Body of pancreas (tissue), 4 donors: ENCODE measurements at regions not wholly inside any gene's neighbourhood (a gene's known extent, or its start where the extent isn't known, plus 50 kb on each side); places are given as distances from the start of the nearest gene placed in this dataset.

Experiments
- ATAC-seq: fragments of 150-250 bp; one replicate; pipeline ENCODE4 v1.9.1; 2016
- DNase-seq, 4 donors: peaks; one replicate each; pipeline ENCODE4 v3.0.0-alpha.2; 2019
- H3K27ac ChIP-seq, 4 donors: fragments of 200-600 bp; sonication (generic); 1 replicate in 3 of 4; 2 replicates in 1 of 4; pipeline versions ENCODE4 v1.5.1 to v1.6.1; 2016 to 2019; ENCODE audit warnings: mild to moderate bottlenecking in 1 of 4, mixed read lengths in 1 of 4, moderate library complexity in 1 of 4
- H3K27me3 ChIP-seq, 2 donors: fragments of 200-600 bp; sonication (generic); one replicate each; pipeline ENCODE4 v1.6.0; 2016; ENCODE audit warnings: mild to moderate bottlenecking in 1 of 2
- H3K36me3 ChIP-seq, 2 donors: fragments of 200-600 bp; sonication (generic); replicated peaks in 1 of 2; 2 replicates each; pipeline ENCODE4 v1.5.1; 2016; ENCODE audit warnings: low read depth in 2 of 2; ENCODE audit not compliant: insufficient read depth in 1 of 2
- H3K4me1 ChIP-seq: fragments of 200-600 bp; sonication (generic); one replicate; pipeline ENCODE4 v1.6.0; 2016
- H3K4me3 ChIP-seq, 2 donors: fragments of 200-600 bp; sonication (generic); 1 replicate in 1 of 2; 2 replicates in 1 of 2; pipeline ENCODE4 v1.5.1; 2016 to 2019
- H3K9me3 ChIP-seq, 3 donors: fragments of 200-600 bp; sonication (generic); 1 replicate in 2 of 3; 2 replicates in 1 of 3; pipeline ENCODE4 v1.5.1; 2016
- POLR2A ChIP-seq, 3 donors: fragments of 450-650 bp; IDR thresholded peaks; one replicate each; pipeline ENCODE4 v1.6.1; 2016; ENCODE audit warnings: antibody characterized with exemption in 3 of 3, mild to moderate bottlenecking in 2 of 3
- WGBS, 2 donors: methylation state at CpG; one replicate each; pipeline ENCODE4 v1.1.5; 2017; 5-methylcytosine and 5-hydroxymethylcytosine counted together
- intact Hi-C: fragments of 100-400 bp; cut with DNase I; formaldehyde crosslinking; loops from one replicate; pipeline ENCODE4 v1.15.1; 2023
- TF ChIP-seq, protein P1 (sequence below), 7 experiments: fragments of 450-650 bp in 4 of 7; fragments of 200-600 bp in 3 of 7; sonication (generic) in 3 of 7; IDR thresholded peaks; one replicate each; pipeline ENCODE4 v1.5.1; 2016 to 2019; ENCODE audit warnings: antibody characterized with exemption in 7 of 7

DNA sequence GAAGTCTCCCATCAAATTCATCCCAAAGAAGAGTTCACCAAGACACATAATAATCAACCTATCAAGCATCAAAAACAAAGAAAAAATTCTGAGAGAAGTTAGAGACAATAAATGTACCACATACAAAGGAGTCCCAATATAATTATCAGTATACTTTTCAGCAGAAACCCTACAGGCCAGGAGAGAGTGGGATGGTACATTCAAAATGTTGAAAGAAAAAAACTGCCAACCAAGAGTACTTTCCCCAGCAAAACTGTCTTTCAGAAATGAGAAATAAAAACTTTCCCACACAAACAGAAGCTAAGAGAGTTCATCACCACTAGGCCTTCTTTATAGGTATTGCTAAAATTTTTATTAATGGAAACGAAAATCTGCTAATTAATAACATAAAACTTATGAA lies 164.4 kb upstream of the LNX1 start:
- Histone ChIP-seq H3K27ac (no peak overlapping the region), H3K36me3 (no peaks in the 10 kb centered on the region), H3K4me1 (no peaks in the 10 kb centered on the region), H3K27me3 (no peaks in the 10 kb centered on the region), H3K4me3 (no peak overlapping the region), H3K9me3 (peaks cover 0 to 4% (median 0%) of the 10 kb centered on the region in 3 donors)
- intact Hi-C loops = no loop called here
- 76 to 84% methylated on average over 1 of the region's 1 CpG for WGBS, 2 donors
- TF ChIP-seq POLR2A (IDR thresholded peaks at IDR 0.05) = no peak
- TF ChIP-seq, protein P1, sequence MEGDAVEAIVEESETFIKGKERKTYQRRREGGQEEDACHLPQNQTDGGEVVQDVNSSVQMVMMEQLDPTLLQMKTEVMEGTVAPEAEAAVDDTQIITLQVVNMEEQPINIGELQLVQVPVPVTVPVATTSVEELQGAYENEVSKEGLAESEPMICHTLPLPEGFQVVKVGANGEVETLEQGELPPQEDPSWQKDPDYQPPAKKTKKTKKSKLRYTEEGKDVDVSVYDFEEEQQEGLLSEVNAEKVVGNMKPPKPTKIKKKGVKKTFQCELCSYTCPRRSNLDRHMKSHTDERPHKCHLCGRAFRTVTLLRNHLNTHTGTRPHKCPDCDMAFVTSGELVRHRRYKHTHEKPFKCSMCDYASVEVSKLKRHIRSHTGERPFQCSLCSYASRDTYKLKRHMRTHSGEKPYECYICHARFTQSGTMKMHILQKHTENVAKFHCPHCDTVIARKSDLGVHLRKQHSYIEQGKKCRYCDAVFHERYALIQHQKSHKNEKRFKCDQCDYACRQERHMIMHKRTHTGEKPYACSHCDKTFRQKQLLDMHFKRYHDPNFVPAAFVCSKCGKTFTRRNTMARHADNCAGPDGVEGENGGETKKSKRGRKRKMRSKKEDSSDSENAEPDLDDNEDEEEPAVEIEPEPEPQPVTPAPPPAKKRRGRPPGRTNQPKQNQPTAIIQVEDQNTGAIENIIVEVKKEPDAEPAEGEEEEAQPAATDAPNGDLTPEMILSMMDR (IDR thresholded peaks at IDR 0.05) = no peak
- no peak for ATAC-seq
- no peak for DNase-seq

DNA sequence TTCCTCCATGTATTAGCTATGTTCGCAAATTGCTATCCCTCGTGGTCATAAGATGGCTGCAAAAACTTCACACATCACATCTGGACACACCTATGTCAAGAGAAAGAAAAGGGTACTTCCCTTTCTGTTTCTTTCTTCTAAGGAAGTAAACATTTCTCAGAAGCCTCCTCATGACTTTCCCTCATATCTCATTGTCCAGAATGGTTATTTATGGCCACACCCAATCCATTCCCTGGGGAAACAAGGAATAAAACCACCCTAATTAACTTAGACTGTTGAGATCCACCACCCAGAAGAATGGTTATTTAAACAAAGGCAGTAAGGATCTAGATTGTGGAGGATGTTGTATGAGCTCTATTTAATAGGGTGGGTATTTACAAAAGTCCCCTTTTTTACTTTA lies 160.8 kb upstream of the LNX1 start:
- no peaks in the 10 kb centered on the region for H3K27me3 ChIP-seq
- no peak for TF ChIP-seq POLR2A (IDR thresholded peaks at IDR 0.05)
- TF ChIP-seq, protein P1 (IDR thresholded peaks at IDR 0.05) = no peak
- H3K36me3 ChIP-seq = no peaks in the 10 kb centered on the region
- 26 to 56% methylated on average over 2 of the region's 2 CpGs for WGBS, 2 donors
- DNase-seq = no peak
- no peak overlapping the region for H3K27ac ChIP-seq
- no peak for ATAC-seq
- H3K9me3 ChIP-seq = peaks cover 0 to 4% (median 0%) of the 10 kb centered on the region in 3 donors
- intact Hi-C loops = no loop called here
- H3K4me1 ChIP-seq = no peaks in the 10 kb centered on the region
- no peak overlapping the region for H3K4me3 ChIP-seq

DNA sequence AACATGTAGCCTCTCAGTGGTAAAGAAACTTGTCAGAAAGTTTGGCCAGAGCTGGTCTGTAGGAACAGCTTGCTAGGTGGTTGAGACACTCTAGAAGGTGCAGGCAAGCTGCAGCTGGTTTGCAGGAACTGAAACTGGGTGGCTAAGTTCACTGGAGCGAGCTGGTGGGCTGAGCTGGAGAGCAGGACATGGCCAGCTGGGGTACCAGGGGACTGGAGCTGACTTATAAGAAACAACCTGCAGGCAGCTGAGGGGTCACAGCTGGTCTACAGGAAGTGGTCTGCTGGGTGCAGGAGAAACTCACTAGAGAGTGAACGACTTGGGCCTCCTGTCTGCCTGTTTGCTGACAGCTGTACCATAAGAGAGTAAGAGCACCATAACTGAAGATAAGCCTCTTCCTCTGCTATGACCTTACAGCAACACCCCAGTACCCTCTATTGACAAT lies 157.1 kb upstream of the LNX1 start:
- H3K27ac ChIP-seq = no peak overlapping the region
- ATAC-seq (no peak), DNase-seq (no peak)
- TF ChIP-seq POLR2A (IDR thresholded peaks at IDR 0.05) = no peak
- TF ChIP-seq, protein P1 (IDR thresholded peaks at IDR 0.05) = no peak
- intact Hi-C loops = no loop called here
- 65 to 74% methylated on average over 2 of the region's 2 CpGs for WGBS, 2 donors
- no peaks in the 10 kb centered on the region for H3K9me3 ChIP-seq
- no peaks in the 10 kb centered on the region for H3K27me3 ChIP-seq
- no peaks in the 10 kb centered on the region for H3K36me3 ChIP-seq
- H3K4me1 ChIP-seq = no peaks in the 10 kb centered on the region
- no peak overlapping the region for H3K4me3 ChIP-seq

DNA sequence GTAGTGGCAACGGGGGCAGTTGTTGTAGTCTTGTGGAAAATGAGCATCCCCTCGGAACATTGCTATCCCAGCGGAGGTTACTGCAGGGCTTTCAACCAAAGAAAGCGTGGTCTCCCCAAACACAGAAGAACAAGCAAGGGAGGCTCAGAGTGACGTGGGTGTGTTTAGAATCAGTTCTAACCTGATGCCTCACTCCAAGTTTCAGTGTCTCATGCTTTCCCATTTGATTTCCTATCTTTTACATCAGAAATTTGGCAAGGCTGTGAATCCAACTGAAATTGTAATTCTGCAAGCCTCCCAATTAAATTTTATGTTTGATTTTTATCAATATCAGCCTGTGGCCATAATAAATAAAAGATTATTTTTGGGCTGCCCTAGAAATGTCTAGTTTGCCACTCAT lies 156.1 kb upstream of the LNX1 start:
- intact Hi-C loops = no loop called here
- no peaks in the 10 kb centered on the region for H3K4me1 ChIP-seq
- no peaks in the 10 kb centered on the region for H3K27me3 ChIP-seq
- H3K27ac ChIP-seq = no peak overlapping the region
- H3K9me3 ChIP-seq = no peaks in the 10 kb centered on the region
- TF ChIP-seq POLR2A (IDR thresholded peaks at IDR 0.05) = no peak
- TF ChIP-seq, protein P1 (IDR thresholded peaks at IDR 0.05) = no peak
- H3K4me3 ChIP-seq = no peak overlapping the region
- DNase-seq = no peak
- H3K36me3 ChIP-seq = no peaks in the 10 kb centered on the region
- 80 to 85% methylated on average over 5 of the region's 5 CpGs for WGBS, 2 donors
- ATAC-seq = no peak

DNA sequence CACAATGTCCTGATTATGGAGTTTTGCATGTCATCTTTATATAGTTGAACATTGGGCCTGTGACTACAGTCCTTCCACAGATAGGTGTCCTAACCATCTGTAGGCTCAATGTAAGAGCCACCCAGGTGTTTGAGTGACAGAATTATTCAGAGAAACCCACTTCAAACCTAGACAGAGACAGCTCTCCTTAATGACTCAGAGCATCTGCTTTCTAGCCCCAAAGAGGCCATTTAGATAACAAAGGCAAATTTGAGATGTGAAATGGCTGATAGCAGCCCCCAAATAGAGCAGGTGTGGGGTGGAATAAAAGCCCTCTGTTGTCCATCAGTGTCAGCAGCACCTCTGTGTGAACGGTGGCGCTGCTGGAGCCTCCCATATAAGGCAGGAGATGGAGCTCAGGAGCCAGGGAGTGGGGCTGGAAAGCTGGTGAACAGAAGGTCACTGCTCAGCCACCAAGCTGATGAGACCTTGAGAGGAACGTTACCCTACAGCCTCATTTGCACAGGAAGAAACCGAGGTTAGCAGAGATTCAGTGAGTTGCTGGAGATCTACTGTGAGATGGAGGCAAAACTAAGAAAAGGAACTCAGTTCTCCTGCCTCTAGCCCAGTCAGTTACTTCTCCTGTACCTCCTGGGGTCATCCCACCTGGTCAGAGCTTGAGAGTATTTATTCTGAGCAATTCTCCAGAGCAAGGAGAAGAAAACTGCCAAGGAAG lies 153.3 kb upstream of the LNX1 start:
- Histone ChIP-seq H3K4me3 (no peak overlapping the region), H3K27ac (no peak overlapping the region), H3K27me3 (no peaks in the 10 kb centered on the region), H3K36me3 (no peaks in the 10 kb centered on the region), H3K9me3 (no peaks in the 10 kb centered on the region), H3K4me1 (no peaks in the 10 kb centered on the region)
- TF ChIP-seq, protein P1 (IDR thresholded peaks at IDR 0.05) = no peak
- no peak for TF ChIP-seq POLR2A (IDR thresholded peaks at IDR 0.05)
- 40 to 41% methylated on average over 4 of the region's 4 CpGs for WGBS, 2 donors
- no peak for ATAC-seq
- intact Hi-C loops = no loop called here
- no peak for DNase-seq
